ENCODE measurements at regions not wholly inside any gene's neighbourhood (a gene's known extent, or its start where the extent isn't known, plus 50 kb on each side); places are given as distances from the start of the nearest gene placed in this dataset.

GRCh38 chr5:58056546-58056945 lies 403.3 kb downstream of the PLK2 start:
- Histone ChIP-seq H3K18ac (ENCODE audit: extremely low read depth, low read length) (no peak overlapping the region), H3K56ac (replicated peaks; ENCODE audit: insufficient read length, low read depth, low read length) (no peak overlapping the region), H2BK20ac (ENCODE audit: low read length) (no peak overlapping the region), H4K8ac (ENCODE audit: extremely low read depth, insufficient read depth, low read length) (no peak overlapping the region), H4K5ac (ENCODE audit: insufficient read length, low read depth, low read length) (no peak overlapping the region), H3K79me1 (ENCODE audit: low read depth, low read length) (no peaks in the 10 kb centered on the region), H3K14ac (ENCODE audit: insufficient read length) (no peak overlapping the region), H4K20me1 (replicated peaks in 1 of 2; ENCODE audit: control insufficient read depth in 1 of 2, insufficient read depth in 2 of 2, low read length in 2 of 2) (no peaks in the 10 kb centered on the region), H3K36me3 (ENCODE audit: control insufficient read depth in 2 of 4, insufficient read depth in 4 of 4, low read length in 3 of 4) (no peaks in the 10 kb centered on the region), H2AFZ (ENCODE audit: low read length) (no peak overlapping the region), H3K4me3 (ENCODE audit: extremely low read depth in 1 of 4, insufficient read depth in 2 of 4, low read depth in 3 of 4, low read length in 4 of 4) (no peak overlapping the region), H3K27ac (ENCODE audit: low read depth, low read length) (no peak overlapping the region), H2BK15ac (ENCODE audit: low read length) (no peak overlapping the region), H3K79me2 (ENCODE audit: control insufficient read depth in 1 of 2, insufficient read depth in 2 of 2, low read length in 2 of 2) (no peaks in the 10 kb centered on the region), H4K91ac (replicated peaks; ENCODE audit: insufficient read length, low read length) (no peak overlapping the region), H3K4me1 (replicated peaks in 1 of 4; ENCODE audit: control insufficient read depth in 3 of 4, insufficient read depth in 4 of 4, low read length in 3 of 4) (no peaks in the 10 kb centered on the region), H3K4ac (replicated peaks; ENCODE audit: insufficient read length, low read depth, low read length) (no peak overlapping the region), H3K23ac (ENCODE audit: insufficient read length) (no peak overlapping the region), H3K9ac (replicated peaks in 1 of 4; ENCODE audit: extremely low read depth in 1 of 4, low read depth in 3 of 4, low read length in 3 of 4) (no peak overlapping the region), H3K4me2 (ENCODE audit: insufficient read depth in 1 of 2, low read depth in 2 of 2, low read length in 2 of 2) (no peak overlapping the region), H2BK12ac (ENCODE audit: low read depth, low read length) (no peak overlapping the region), H3K27me3 (replicated peaks in 1 of 4; ENCODE audit: control insufficient read depth in 3 of 4, extremely low read depth in 1 of 4, insufficient read depth in 3 of 4, low read length in 3 of 4) (no peaks in the 10 kb centered on the region), H2BK5ac (ENCODE audit: low read depth, low read length) (no peak overlapping the region), H3K9me3 (ENCODE audit: insufficient read depth in 2 of 2, low read depth in 1 of 2, low read length in 1 of 2) (0 out of 4 replicates have a peak, but pooled peaks cover 0 to 2% of the 10 kb centered on the region in 2 experiments), H2BK120ac (replicated peaks; ENCODE audit: low read depth, low read length) (no peak overlapping the region), H3K23me2 (ENCODE audit: low read depth, low read length) (no peaks in the 10 kb centered on the region), H2AK5ac (ENCODE audit: low read depth, low read length) (no peak overlapping the region)
- DNase-seq (ENCODE audit: low read depth in 1 of 2, low spot score in 2 of 2) (no peak), FAIRE-seq (no peak)
- 100% methylated on average over 1 of the region's 1 CpG; no CpG with 5 or more reads in 1 of the 2 experiments for WGBS, 2 experiments (ENCODE audit: extremely low coverage in 1 of 2, insufficient coverage in 1 of 2, insufficient read length in 1 of 2, insufficient replicate concordance in 2 of 2, low coverage in 1 of 2, low lambda C conversion rate in 2 of 2, missing lambda C conversion rate in 1 of 2)
- CTCF ChIA-PET (ENCODE audit: partially characterized antibody), result interaction anchor here (0.8 kb wide), 1 partner anchor 405 kb away, joined by 3 read pairs; no protein-coding TSS in a partner anchor
- POLR2A ChIA-PET (ENCODE audit: partially characterized antibody), result no interaction called here
- TF ChIP-seq SP4 (IDR thresholded peaks at IDR 0.05; ENCODE audit: low read length) (no peak), E2F6 (IDR thresholded peaks at IDR 0.05) (no peak), ZNF274 (IDR thresholded peaks at IDR 0.05; ENCODE audit: borderline replicate concordance, extremely low read depth, low read length) (no peak), HDAC2 (IDR thresholded peaks at IDR 0.05; ENCODE audit: borderline replicate concordance in 1 of 2, low read depth in 2 of 2, low read length in 2 of 2) (no peak), NRF1 (IDR thresholded peaks at IDR 0.05; ENCODE audit: low read depth, low read length) (no peak), RNF2 (IDR thresholded peaks at IDR 0.05; ENCODE audit: borderline replicate concordance, low read depth, low read length, missing control alignments, poor library complexity, severe bottlenecking) (no peak), SP1 (IDR thresholded peaks at IDR 0.05; ENCODE audit: low read depth, low read length) (no peak), GABPA (IDR thresholded peaks at IDR 0.05; ENCODE audit: borderline replicate concordance, insufficient read depth, low read length) (no peak), KDM4A (IDR thresholded peaks at IDR 0.05; ENCODE audit: low read depth, low read length, severe bottlenecking) (no peak), USF2 (IDR thresholded peaks at IDR 0.05; ENCODE audit: low read length) (no peak), GTF2F1 (IDR thresholded peaks at IDR 0.05; ENCODE audit: borderline replicate concordance, low read depth, low read length) (no peak), ASH2L (IDR thresholded peaks at IDR 0.05; ENCODE audit: low read length) (no peak), SRF (IDR thresholded peaks at IDR 0.05; ENCODE audit: low read depth, low read length) (no peak)

All from H1 (cell line).